ENCODE measurements at regions not wholly inside any gene's neighbourhood (a gene's known extent, or its start where the extent isn't known, plus 50 kb on each side); places are given as distances from the start of the nearest gene placed in this dataset.
"Not testable (repeated sequence)": the region's sequence is repeated elsewhere in the genome, so short reads cannot be mapped to it uniquely, and the experiment has no call there.

DNA sequence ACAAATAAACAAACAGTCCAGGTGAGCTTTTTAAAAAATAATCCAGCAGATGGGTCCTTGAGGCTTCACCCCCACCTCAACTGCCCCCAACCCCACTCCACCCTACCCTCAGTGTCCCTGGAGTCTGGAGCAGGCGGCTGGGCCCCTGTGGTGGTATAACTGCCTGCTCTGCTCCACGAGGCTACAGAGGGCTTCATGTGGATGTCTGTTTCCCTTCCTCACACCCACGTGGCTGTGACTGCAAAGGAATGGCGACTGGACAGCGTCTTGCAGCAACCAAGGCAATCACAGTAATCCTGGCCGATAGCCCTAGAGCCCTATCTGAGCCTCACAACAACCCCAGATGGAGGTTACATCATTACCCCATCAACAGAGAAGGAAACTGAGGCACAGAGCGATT is 76.5 kb downstream of the SLC2A10 start:
- intact Hi-C loops (cut with DNase I): no loop called here

DNA sequence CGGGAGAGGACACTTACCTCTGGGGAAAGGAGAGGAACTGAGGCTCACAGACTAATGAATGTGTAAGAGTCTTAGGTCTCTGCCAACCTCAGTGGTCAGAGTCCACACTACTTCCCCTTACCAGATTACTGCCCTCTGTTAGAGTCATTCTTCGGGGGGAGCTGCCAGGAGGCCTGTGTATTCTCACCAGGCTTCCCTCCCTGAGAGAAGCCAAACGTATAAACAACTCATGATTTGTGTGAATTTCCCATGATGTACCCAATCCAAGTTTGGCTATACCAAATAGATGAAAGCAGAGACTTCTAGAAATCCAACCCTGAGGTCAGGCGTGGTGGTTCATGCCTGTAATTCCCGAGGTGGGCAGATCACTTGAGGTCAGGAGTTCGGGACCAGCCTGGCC is 77.1 kb downstream of the SLC2A10 start:
- no peak for DNase-seq (ENCODE audit: low spot score)
- intact Hi-C loops (cut with DNase I): no loop called here

More for the DNA sequence above, 76.5 kb downstream of the SLC2A10 start:
- DNase-seq (ENCODE audit: low spot score): no peak

DNA sequence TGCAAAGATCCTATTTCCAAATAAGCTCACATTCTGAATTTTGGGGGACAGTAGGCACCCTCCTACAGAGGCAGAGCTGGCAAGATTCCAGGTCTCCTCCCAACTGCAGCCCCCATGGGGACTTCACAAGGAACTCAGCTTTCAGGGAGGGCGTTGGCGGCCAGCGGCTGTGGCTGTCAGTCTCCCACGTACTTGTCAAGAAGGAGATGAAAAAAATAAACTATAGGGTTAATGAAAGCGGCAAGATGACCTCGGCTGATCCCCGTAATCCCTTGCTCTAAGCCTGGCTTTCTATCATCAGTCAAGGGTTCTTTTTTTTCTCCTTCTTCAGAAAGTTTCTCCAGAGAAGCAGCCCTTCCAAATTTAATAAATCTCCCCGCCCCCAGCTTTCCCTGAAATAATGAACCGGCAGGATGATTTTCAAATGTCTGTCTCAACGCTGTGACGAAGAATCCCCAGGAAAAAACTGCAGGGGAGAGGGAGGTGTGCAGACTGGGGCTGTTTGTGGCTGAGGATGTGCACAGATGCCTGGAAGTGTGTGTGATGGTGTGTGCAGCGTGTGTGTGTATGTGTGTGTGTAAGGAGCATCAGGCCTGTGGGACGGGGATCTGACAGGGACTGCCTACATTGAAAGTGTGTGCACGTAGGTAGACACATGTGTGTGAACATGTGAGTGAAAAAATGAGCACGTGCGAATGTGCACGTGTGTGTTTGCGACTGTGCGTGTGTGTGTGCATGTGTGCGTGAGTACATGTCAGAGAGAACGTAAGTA is 78.7 kb downstream of the SLC2A10 start:
- no peak for DNase-seq (ENCODE audit: low spot score)
- intact Hi-C loops (cut with DNase I): no loop called here

DNA sequence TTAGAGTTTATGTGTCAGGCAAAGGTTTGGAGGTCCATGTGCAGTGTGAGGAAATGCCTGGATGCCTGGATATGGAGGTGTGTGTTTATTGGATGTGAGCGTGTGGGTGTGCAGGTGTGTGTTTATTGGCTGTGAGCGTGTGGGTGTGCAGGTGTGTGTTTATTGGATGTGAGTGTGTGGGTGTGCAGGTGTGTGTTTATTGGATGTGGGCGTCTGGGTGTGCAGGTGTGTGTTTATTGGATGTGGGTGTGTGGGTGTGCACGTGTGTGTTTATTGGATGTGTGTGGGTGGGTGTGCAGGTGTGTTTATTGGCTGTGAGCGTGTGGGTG is 79.3 kb downstream of the SLC2A10 start:
- DNase-seq (ENCODE audit: low spot score); intact Hi-C loops (cut with DNase I): not testable (repeated sequence)

DNA sequence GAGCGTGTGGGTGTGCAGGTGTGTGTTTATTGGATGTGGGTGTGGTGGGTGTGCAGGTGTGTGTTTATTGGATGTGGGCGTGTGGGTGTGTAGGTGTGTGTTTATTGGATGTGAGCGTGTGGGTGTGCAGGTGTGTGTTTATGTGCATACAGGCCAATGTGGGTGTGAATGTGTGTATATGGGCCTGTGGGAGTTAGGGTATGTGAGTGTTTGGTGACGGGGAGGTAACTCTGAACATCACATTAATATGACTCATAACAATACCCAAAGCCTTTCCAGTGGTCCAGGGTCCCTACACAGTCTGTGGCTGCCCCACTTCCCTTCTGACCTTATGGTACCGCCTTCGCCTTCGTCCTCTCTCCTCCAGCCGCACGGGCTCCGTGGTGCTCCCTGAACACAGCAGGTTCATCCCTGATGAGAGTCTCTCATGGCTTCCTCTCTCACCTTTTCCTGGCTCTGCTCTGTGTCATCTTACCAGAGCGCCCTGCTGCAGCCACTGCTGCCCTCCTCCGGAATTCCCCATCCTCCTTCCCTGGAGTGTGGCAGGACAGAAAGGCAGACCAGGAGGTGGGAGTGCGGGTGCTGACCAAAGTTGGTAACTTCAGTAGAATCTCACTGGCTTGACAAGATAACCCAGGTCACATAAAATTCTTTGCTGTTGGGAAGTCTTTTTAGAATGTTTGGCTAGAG is 80.0 kb downstream of the SLC2A10 start:
- intact Hi-C loops (cut with DNase I): no loop called here
- DNase-seq (ENCODE audit: low spot score): no peak

DNA sequence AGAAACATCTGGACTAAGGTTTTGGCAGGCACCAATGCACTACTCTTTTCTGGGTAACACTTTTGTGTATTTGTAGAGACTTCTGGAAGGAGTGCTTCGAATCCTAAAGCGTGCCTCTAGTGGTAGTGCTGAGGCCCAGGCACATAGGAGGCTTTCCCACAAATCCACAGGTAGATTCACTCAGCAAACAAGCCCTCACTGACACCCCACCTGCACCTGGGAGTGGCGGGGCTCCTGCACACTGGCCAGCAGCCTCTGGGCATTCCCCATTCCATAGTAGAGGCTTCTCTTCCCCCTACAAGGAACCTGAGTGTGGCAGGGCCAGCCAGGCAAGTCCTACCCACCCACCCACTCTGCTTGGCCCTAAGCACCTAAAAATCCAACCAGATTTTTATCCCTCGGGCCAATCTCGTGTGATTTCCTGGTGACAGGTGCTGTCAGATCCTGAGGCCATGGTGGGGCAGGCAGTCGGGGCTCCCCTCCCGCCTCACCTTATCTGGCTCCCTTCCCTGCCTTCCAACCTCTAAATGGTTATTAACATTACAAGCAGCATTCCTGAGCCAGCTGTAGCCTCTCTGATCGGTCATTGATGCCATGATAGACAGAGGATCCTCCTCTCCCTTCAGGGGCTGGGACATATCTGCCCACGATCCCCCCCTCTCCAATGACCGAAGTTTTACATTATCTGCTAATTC is 82.4 kb downstream of the SLC2A10 start:
- DNase-seq (ENCODE audit: low spot score): no peak
- intact Hi-C loops (cut with DNase I): no loop called here

DNA sequence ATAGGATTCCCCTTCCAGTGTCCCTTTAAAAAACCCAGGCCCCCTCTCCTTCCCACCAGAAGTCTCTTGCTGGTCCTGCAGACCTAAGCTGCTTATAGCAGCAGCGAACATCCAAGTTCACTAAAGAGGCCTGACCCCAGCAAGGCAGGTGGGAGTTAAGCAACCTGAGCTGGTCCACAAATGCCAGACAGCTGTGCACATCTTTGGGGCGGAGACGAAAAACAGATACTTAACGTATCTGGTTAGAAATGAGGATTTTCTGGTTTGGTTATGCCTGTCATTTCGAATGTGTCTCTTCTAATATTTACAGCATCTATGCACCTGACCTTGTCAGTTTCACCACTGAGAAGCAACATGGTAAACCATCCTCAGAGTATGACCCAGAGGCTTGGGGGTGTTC is 87.8 kb downstream of the SLC2A10 start:
- intact Hi-C loops (cut with DNase I): no loop called here
- DNase-seq (ENCODE audit: low spot score): no peak

DNA sequence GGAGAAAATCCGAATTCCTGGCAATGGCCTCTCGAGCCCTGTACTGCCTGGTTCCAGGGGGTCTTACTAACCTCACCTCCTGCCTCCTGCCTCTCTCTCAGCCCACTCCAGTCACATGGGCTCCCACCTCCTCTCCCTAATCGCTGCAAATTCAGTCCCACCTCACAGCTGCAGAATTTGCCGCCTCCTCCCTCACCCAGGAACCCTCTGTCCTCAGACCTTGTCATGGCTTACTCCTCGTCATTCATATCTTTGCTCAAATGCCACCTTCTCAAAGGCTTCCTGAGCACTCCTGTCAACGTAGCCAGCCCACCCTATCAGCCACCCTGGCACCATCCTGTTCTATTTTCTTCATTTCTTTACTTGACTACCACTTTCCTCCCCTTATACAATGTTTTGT is 89.0 kb downstream of the SLC2A10 start:
- DNase-seq (ENCODE audit: low spot score): no peak
- intact Hi-C loops (cut with DNase I): no loop called here

DNA sequence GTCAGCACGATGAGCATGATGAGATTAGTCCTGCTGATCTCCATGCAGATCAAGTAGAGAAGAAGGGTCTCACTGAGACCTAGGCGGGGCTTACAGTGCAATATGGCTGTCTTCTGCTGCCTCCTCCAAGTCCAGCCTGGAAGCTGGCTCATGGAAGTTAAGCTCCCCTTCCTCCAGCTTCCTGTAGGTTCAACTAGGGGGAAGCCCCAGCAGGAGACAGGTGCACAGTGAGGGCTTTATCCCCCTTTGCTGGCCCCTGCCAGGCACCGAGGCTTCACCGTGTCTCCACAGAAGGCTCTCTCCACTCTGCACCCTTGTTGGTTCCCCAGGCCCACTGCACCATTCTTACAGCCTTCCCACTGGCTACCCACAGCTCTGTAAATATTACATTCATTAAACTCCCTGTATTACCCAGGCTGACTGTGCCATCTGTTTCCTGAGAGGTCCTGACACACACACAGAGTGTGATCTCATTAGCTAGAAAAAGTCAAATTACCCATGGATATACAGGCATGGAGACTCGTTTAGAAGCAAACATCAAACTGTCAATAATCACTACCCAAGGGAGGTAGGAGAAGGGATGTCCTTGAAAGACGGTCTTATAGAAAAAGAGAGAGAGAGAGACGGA is 90.4 kb downstream of the SLC2A10 start:
- intact Hi-C loops (cut with DNase I): no loop called here

DNA sequence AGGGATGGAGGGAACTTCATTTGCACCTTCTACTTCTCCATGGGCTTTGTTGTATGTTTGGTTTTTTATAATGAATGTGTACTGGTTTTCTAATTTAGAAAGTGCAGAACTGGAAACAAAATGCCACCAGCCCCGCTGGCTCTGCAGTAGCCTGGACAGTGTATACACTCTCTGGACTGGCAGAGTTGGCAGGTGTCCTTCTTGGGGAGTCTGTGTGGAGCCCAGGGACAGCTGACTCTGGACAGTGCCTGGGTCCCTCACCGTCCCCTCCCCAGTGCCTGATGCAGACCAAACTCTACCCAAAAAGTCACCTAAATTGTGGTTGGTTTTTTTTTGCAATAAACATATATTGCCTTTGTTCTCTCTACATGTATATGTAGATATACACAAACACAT is 91.0 kb downstream of the SLC2A10 start:
- intact Hi-C loops (cut with DNase I): no loop called here
- DNase-seq (ENCODE audit: low spot score): no peak

More for the DNA sequence above, 90.4 kb downstream of the SLC2A10 start:
- DNase-seq (ENCODE audit: low spot score): no peak

DNA sequence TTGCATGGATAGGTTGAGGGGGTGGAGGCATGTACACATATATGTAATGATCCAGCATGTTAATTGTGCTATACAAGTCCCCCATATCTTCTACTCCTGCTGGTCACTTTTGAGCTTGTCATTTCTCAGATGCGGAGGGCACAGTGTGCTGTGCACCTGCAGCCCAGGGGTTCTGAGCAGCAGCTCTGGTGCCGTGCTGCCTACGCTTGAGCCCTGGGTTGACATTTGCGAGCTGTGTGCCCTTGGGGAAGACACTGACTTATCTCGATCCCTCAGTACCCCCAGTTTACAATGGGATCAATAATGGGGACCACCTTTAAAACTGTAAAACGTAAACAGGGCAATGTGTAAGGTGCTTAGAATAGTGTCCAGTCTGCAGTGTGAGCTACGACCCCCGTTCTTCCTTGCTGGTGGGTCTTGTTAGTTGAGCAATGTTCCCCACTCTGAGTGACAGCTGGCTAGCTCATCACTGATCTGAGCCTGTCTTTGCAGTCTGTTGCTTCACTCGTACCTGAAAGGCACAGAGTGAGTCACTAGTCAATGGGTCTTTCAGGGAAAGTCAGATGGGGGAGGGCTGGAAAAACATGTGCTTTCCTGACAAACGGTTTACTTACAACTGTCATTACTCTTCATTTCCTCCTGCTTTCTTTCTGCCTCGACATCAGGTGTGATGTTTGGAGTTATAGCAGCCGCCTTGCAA is 91.7 kb downstream of the SLC2A10 start:
- intact Hi-C loops (cut with DNase I): no loop called here
- DNase-seq (ENCODE audit: low spot score): no peak

DNA sequence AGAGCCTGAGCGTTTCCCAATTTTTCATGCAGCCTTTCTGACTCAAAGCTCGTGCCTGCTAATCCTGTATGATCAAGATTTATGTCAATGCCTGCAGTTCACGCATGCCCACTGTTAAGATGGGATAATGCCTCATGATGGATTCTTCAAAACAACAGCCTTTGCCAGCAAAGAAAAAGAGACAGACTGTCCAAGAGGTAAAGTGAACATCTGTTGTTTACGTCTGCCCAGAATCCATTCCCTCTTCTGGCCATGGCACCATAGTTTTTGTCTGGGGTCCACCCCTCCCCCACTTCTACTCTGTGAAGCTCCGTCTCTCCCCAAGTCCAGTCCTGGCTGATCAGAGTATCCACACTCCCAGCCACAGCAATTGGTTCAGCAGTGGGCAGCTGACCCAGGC is 91.9 kb upstream of the EYA2 start:
- DNase-seq (ENCODE audit: low spot score): no peak
- intact Hi-C loops (cut with DNase I): no loop called here

DNA sequence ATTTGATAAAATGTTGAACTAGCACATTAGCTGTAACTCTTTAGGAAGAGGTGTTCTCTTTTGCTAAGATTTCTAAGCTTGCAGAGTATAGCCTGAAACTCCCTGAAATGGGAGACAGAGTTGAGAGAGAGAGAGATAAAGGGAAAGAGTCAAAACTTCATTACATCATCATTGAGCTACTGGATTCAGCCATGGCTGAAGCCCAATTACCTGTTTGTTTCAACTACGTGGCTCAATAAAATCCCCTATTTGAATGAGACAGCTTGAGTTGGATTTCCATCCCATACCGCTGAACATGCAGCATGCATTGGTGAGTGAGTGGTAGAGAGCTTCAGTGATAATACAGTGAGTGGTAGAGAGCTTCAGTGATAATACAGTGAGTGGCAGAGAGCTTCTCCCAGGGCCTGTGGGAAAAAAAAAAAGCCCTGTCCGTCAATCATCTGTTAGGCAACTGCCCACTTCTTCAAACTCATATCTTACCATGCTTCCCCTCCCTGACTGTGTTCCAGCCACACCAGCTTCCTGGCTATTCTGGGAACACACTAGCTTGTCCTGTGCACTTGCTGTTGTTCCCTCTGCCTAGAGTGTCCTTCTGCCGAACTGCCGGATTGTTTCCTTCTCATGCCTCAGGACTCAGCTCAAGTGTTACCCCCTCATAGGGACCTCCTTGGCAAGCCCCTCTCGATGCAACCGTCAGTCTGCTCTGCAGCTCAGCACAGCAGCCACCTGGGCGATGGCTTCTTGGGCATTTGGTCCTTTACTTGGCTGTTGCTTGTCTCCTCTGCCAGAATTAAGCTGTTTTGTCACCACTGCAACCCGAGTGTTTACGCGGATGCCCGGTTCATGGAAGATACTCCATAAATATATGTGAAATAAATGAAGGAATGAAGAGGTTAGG is 91.3 kb upstream of the EYA2 start:
- intact Hi-C loops (cut with DNase I): no loop called here
- no peak for DNase-seq (ENCODE audit: low spot score)

DNA sequence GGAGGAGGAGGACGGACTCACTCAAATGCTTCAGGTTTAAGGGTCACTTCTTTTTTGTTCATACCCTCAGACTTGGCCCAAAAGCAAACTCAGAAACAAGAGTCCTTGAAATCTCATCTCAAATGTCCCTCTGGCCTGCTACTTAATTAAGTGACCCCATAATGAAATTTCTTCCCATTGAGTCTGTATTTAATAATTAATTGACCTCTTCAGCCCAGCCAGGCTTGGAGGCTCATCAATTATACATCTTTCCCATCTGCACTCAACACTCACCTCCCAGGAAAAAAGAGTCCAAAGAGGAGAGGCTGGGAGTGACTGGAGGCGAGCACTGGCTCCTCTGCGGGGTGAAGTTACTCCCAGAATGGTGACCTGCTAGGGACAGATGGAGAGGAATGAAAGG is 90.5 kb upstream of the EYA2 start:
- intact Hi-C loops (cut with DNase I): no loop called here
- DNase-seq (ENCODE audit: low spot score): no peak

DNA sequence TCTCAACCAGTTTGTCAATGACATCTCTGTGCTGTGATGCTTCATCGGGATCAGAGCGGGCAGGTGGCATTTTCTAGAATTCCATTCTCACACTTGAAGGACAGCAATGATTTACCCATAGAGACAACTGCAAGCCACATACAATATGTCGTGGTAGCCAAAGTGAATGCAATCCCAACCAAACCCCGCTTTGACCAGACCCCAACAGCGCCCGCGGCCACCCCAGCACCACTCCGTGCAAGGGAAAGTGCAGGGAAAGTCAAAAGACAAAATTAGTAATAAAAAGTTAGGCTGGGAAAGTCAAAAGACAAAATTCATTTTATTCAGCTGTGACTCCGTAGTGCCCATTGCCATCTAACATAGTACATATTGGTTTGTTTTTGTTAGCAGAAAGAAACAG is 88.8 kb upstream of the EYA2 start:
- intact Hi-C loops (cut with DNase I): no loop called here
- no peak for DNase-seq (ENCODE audit: low spot score)

DNA sequence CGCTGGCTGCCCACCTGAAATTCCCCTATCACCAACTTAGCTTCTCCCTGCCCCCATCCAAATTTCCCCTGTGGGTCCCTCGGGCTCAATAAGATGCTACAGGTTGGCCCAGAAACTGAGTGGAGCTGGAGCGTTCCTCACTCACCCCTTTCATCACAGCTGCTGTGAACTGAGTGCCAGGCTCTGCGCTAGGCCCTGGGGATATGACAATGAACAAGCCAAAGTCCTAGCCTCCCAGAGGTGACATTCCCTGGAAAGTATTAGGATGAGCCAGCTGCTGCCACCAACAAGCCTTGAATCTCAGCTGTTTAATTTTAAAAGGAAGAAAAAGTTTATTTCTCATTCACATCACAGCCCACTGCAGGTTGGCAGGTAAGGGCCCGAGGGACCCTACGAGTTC is 86.6 kb upstream of the EYA2 start:
- DNase-seq (ENCODE audit: low spot score): no peak

DNA sequence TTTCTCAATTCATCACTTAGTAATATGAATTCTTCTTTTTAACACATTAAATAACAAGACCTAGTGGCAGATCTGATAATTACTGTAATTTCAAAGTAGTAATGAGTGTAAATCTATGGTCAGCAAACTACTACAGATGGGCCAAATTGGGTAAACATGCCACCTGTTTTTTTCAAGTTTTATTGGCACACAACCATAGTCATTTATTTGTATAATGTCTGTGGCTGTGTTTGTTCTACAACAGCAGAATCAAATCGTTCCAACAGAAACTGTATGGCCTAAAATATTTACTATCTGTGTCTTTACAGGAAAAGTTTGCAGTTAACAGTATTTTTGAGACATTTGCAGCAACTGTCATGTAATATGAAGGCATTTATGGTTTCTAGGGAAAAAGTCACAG is 86.1 kb upstream of the EYA2 start:
- DNase-seq (ENCODE audit: low spot score): no peak
- intact Hi-C loops (cut with DNase I): no loop called here

More for the DNA sequence above, 86.6 kb upstream of the EYA2 start:
- intact Hi-C loops (cut with DNase I): no loop called here

DNA sequence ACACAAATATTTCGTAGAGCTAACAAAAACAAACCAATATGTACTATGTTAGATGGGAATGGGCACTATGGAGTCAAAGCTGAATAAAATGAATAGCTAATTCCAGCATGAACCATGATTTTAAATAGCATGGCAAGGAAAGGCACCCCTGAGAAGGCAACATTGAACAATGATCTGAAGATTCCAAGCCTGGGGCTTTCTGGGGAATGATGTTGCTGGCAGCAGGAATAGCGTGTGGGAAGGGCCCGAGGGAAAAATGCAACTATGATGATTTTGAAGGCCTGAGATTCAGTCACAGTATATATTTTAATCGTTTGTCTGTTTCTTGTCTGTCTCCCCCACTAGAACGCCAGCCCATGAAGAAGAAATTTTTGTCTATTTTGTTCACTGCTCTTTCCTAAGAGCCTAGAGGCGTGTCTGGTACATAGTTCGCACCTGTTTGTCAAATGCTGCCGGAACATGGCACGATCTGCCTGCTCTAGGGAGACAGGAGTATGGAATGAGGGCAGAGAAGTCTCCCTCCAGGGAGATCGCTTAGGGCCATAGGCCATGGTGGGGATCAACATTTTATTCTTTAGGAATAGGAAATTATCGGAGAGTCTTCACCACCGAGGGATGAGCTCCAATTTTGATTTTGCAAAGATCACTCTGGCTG is 84.8 kb upstream of the EYA2 start:
- intact Hi-C loops (cut with DNase I): no loop called here
- no peak for DNase-seq (ENCODE audit: low spot score)

Measured in posterior vena cava (tissue), 2 donors.